DMS53 (cell line): ENCODE measurements at regions not wholly inside any gene's neighbourhood (a gene's known extent, or its start where the extent isn't known, plus 50 kb on each side); places are given as distances from the start of the nearest gene placed in this dataset.

Experiments
- DNase-seq: peaks from one replicate; lab custom pipeline; 2025; lab: John Stamatoyannopoulos, UW

DNA sequence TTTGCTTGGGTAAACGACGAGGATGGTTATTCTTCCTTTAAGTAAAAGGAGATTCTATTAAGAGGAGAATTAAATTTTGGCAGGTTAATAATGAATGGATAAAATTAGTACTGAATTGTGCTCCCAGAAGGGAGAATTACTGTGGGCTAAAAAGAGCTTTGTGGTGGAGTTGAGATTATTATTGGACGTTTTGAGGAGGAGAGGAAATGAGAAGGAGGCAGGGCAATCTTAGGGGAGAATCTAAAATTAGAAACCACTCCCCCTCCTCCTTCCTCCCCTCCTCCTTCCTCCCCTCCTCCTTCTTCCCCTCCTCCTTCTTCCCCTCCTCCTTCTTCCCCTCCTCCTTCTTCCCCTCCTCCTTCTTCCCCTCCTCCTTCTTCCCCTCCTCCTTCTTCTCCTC lies 331.8 kb downstream of the PRL start:
- no peak for DNase-seq

DNA sequence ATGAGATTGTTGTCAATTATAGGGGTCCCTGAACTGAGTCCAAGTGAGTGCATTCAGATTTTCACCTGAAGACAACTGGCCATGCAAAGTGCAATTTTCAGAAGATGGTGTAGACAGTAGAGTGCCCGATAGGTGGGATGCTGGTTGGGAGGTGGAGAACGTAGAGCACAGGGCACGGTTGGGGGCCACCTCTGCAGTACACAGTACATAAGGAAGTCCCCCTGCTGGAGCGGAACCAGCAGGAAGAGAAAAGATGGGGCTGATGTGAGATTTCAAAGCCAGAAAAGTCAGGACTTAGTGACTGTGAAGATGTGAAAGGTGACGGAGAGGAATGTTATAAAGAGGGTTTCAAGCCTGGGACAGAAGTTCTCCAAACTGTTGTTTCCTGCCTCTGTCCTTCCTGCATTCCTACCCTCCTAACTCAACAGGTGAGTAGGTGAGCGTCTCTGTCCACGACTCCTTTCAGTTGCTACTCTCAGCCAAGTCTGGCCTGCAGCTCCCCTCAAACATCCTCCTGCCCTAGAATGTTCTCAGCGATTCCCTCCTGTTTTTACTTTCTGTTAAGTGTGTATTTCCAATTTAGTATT lies 330.8 kb downstream of the PRL start:
- no peak for DNase-seq

DNA sequence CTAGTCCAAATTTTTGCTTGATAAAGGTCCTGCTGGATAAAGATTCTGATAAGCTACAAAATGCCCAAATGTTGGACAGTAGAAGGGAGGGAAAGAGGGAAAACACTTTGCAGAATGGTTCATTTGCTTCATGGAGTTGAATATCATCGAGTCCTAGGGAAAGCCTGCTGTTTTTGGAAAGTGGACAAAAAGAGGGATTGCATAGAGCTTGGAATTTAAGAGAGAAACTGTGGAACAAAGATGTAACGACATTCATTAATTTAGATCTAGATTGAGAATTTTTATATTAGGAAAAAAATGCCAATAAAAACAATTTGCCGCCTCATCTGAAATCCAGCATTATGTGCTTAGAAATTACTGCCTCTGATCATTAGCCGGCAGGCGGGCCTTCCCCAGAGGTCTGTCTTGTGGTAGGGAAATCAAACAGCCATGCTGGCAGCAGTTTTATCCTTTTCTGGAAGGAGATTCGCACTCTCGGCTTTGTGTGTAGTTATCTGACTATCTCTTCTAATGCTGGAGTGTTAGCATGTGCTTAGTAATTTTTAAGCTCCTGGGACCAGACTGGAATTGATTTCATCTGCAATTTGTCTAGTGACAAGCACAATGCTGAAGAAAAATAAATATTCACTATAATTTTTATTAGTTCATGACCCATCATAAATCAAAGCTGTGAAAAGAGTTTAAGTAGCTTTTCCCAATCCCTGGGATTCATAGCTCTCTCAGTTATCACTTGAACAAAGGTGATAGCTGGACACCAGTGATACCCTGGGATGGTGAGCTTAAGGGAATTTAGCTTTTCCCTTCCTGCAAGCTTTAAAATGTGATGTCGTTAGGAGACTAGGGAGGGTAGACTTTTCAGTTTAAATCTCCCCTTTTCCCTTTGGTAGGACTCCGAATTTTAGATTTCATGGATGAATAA lies 329.5 kb downstream of the PRL start:
- DNase-seq, result no peak

DNA sequence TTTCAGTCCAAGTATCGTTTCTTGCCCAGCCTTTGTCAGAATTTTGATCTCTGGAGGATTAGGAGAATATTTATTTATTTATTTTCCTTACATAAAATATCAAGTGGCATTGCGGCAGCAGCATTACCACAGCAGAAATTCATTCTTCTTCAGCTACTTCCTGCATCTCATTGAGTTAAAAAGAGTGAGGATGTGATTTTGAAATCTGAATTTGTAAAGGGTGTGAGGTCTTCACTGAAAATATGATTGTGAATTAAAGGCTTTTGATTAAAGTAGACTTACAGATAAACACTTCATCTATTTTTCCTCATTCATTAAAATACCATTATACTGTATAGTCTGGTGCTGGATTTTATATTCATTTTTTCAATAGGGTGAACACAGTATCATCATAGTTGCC lies 328.4 kb downstream of the PRL start:
- no peak for DNase-seq

DNA sequence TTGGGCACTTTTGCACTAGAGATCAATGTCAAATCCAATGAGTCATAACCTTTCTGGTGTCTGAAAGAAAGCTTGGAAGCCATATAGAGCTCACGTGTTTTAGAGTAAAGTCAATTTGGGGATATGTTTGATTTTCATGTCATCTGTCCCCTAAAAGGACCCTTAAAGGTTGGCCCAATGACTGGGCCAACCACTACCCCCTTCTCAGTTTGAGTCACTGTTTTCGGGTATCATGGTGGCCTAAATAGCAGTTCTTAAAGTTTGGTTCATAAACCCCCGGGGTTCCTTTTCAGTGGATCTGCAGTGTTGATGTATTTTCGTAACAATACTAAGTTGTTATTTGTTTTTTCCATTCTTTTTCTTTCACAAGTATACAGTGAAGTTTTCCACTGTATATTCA lies 327.6 kb downstream of the PRL start:
- no peak for DNase-seq

DNA sequence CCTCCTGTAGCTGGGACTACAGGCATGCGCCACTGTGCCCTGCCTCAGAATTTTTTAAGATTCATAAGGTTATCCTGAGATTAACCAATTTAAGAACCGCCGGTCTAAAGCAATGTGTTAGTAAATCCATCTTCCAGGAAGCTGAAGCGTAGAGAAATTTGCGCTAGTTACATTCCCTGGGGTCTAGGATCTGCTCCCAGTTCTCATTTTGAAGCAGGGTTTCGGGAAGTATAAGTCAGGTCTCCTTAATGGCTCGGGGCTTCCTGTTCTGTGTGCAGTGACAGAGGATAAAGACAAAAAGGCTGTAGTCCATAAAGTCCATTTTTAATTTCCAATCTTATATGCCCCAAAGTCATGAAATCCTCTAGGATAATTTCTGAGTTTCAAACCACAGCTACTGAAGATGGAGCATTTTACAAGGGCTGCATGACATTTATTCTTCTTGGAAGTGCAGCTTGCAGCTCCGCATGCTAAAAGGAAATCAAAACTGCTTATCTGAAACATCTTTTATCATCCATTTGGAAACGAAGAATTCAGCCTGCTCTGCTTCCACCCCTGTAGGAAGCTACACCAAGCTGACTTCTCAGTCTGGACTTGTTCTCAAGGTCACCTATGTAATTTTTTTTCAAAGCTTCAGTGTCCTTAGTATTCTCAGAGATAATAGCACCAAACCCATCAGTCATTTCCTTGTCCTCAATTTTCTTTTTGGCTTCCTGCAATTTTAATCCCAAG lies 326.1 kb downstream of the PRL start:
- no peak for DNase-seq

DNA sequence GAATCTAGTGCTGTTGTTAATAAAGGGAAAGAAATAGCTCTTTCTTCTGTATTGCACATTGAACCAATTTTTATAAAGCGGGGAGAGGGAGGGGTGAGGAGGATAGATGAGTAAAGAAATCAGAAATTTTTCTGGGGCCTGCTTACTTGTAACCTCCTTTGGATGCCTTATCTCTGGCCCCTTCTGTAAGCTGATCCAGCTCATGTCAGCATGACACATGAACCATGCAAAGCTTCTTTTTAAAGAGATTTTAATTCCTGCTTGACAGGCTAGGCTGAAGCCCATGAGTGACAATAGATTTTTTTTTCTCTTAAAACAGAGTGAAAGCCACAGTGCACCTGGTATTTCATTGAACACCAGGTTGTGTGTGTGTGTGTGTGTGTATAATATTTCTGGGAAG lies 325.3 kb downstream of the PRL start:
- DNase-seq, result peak; percentile 47

DNA sequence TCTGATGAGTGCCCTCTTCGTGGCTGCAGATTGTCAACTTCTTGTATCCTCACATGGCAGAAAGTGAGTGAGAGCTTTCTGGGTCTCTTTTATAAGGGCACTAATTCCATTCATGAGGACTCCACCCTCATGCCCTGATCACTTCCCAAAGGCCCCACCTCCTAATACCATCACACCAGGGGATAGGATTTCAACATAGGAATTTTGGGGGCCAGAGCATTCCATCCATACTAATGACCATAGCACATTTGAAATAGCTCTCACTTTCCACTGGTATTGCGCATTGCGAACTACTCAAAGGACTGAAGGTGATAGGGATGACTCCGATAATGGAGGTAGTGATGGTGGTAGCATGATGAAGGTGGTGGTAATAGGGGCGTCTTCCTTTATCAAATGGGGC lies 324.3 kb downstream of the PRL start:
- no peak for DNase-seq

DNA sequence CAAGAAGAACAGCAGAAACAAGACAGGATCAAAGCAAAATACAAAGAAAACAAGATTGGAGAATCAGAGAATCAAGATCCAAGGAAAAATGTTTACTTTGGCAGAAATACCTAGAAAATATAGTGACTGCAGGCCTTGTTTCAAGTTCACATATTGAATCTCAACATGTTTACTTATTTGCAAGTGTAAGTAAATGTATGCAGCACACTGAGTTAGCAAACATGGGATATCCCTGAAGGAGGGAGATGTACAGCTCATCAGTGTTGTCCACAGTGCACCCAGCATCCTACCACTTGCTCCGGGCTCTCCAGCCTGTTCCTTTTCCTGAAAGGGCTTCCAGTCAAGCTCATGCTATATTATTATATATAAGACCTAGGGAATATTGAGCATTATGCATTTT lies 319.5 kb downstream of the PRL start:
- no peak for DNase-seq

DNA sequence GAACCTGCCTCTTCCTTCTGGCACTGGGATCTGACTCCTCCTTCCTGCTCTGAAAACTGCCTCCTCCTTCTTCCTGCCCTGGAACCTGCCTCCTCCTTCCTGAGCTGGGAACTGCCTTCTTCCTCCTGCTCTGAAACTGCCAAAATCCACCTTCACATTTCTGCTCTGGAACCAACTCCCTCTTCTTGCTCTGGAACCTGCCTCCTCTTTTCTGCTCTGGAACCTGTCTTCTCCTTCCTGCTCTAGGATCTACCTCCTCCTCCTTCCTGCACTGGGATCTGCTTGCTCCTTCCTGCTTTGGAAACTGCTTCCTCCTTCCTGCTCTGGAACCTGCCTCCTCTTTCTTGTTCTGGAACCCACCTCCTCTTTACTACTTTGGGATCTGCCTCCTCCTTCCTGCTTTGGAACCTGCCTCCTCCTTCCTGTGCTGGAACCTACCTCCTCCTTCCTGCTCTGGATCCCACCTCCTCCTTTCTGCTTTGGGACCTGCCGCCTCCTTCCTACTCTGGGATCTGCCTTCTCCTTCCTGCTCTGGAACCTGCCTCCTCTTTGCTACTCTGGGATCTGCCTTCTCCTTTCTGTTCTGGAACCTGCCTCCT lies 315.5 kb downstream of the PRL start:
- DNase-seq, result no peak

DNA sequence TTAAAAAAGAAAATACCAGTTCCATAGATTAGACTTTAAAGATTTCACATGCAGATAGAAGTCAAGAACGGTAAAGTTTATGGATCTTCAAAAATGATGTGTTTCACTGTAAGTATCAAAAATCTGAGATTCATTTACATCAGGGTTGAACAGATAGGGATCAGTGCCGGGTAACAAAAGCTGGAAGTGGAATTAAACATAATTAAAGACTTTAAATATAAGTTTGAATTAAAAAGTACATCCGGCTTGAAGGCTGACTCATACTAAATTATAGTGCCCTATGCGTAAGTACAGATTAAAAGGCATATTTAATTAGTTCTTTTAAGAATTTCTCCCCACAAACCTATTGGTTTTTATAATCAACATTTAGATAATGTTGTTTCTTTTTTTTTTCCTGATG lies 312.7 kb downstream of the PRL start:
- no peak for DNase-seq

DNA sequence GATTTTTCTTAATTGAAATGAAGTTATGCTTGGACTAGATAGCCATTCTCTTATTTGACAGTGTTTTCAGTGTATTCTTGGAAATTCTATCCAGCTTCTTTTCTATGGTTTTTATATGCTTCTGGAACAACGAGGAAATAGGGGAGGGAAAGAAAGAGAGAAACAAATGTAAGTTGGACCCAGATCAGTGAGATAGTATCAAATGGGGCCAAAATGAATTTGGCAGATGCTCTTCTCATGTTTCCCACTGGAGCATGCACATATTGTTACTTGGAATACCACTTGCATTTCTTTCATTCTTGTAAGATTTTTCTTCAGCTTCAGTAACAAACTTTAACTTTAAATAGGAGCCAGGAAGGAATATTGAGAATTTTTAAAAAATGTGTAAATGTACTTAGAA lies 312.3 kb downstream of the PRL start:
- no peak for DNase-seq

DNA sequence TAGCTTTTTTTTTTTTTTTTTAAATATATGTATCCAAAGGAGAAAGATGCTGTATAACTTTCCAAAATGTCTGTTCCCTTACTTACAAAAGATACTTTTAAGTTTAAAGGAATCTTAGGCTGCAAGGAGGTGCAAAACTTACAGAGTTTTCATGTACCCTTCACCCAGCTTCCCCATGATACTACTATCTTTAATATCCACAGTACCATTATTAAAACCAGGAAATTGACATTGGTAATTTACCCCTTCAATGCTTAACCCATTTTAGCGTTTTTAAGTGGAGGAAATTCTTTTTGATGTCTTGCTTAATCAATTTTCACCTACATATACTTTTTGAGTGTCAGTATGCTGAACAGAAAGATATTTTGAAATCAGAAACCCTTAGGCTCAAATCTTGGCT lies 310.9 kb downstream of the PRL start:
- no peak for DNase-seq

DNA sequence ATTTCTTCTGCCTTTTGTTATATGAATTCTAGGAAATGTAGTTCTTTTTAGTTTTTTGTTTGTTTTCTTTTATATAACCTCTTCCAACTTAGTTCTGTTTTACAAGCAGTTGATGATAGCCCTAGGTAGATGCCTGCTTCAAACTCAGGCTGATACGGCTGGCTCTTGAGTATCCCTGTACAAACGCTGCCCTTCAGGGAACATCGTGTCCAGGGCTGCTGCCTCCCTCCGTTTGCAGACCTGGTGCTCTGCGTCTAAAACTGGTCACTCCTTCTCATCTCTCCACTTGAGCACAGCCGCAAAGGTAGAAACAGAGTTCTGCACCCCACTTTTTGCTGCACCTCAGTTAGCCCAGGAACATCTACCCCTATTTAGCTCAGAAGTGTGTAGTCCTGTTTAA lies 310.1 kb downstream of the PRL start:
- no peak for DNase-seq

DNA sequence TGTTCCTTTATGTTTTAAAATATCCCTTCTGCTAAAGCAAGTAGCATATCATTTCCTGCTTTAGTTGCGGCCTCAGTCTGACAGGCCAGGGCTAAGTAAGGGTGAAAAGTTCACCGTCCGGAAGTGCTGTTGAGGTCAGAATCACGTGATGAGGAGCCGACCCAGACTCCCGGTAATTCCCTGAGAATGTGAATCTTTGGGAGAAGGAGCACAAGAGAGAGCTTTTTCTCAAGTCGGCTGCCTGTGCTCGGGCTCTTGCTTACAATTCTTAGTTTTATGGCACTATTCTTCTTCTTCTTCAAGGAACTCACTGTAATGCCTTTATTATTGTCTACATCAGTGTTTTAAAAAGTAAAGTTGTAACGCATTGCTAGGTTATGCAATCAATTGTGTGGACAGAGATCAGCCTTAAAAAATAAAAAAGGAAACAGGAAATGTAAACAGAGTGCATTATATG lies 309.3 kb downstream of the PRL start:
- peak; percentile 75 for DNase-seq

DNA sequence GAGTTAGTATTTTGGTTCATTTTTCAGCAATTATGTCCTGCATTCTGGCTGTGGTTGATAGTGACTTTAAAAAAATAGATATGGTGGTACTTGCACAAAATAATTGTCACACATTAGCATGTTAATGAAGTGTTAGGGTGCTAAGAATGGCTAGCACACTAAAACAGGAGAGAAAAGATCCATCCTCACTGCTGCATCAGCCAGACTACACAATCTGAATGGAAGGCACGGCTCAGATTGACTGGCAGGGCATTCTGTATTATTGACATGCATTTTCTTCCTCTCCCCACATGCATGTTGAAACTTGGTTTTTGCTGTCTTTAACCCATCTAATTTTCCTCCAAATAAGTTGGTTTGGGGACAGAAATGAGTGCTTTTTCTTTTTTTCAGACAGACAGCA lies 306.3 kb downstream of the PRL start:
- DNase-seq, result no peak

DNA sequence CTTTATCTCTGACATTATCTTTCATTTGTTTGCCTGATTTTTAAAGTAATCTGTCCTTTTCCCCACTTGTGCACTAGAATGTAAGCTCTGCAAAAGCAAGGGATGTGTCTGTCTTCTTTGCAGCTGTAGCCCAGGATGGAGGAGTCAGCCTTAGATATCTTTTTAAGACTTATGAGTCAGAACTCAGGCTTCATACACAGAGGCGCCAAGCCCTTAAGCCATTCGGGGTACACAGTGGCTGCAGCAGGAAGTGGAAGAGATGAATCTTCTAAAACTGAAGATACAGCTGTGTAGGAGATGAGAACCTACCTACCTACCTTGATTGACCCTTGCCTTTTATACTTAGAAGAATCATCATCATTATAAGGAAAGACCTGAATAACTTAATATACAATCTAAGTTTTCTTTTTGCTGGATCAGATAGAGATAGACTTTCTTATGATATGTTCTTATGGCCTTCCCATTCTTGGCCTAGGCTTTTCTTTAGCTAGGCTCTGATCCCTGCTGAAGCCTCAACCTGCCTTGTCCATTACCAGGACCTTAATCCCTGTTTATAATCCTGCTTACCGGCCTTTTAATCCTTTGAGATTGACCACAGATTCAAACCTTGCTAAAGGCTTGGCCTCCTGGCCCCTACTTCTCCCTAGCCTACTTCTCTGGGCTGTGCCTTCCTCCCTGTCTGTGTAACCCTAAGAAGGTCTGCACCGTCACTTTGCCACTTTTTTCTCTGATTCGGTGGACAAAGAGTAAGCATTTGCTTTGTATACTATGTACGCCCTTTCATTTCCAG lies 304.5 kb downstream of the PRL start:
- DNase-seq, result no peak

DNA sequence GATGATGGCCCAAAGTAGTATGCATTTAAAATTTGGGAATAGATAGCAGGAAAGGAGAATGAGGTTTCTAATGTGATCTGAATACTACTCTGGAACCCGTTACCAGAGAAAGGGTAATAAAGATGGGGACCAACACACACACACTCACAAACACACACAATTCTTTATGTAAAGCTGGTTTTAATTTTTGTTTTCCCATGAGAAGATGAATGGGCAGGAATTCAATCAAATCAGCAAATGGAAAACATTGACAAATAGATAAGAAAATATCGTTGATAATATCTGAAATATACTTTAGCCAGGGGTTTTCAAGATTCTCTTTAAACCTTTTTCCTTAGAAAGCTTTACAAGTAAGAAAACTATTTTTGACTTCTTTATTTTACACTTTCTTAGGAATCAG lies 303.0 kb downstream of the PRL start:
- no peak for DNase-seq

DNA sequence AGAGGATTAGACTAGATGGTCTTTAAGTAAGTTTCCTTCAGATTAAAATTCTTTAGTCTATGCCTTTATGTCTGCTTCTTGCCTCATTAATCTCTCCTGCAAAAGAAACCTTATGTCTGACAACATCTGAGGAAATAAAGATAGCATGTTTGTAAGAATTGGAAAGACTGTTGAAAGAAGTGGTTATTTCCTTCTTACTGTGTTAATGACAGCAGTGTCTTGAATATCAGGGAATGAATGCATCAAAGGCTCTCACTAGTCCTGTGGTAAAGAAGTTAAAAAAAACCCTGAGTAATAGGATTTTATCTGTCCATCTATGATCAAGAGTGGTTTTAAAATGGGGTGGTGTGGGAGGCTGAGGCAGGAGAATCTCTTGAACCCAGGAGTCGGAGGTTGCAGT lies 302.0 kb downstream of the PRL start:
- no peak for DNase-seq

DNA sequence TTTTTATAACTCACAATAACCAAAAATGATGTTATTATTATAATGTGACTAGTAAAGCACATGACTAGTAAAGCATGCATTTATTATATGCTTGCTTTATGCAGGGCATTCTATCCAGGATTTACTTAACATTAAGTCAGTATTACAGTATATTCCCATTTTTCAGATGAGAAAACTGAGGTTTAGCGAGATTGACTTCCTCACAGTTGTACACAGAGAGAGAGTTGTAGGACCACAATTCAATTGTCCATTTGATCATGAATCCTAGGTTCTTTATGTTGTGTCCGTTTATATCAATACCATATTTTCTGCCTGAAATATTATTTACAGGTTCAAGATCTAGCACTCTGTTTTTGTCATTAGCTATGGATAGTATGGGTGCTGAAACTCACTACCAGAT lies 301.5 kb downstream of the PRL start:
- DNase-seq, result no peak

DNA sequence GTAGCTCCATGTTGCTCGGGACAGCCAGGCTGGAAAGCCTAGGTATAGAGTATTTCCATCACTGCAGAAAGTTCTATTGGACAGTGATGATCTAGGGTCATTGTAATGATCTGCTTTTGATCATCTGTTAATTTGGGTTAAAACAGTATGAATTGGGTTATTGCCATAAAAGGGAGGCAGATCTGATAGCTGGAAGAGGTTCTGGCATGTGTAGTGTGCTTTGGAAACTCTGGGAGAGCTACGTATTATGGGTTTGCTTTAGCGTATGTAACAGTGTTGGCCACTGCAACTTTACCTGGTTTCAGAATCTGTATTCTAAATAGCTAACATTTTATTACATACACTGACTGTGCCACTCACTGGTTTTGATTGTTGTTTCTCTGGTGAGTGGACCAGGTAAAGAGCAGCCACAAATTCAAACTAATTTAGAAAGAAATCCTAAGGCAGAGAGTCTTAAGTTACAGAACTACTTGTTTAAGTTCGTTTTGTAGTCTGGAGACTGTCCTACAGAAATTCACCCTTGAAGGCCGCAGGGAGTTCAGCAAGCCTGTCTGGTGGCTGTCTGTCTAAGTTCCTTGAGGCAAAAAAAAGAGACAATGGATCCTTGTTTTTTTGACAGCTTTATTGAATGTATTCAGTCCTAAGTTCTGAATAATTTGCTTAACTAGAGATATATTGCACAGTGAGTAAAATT lies 300.3 kb downstream of the PRL start:
- no peak for DNase-seq
